TTC549 (cell line): ENCODE measurements at regions not wholly inside any gene's neighbourhood (a gene's known extent, or its start where the extent isn't known, plus 50 kb on each side); places are given as distances from the start of the nearest gene placed in this dataset.

ENCODE experiments used
- FAIRE-seq: peaks from 2 replicates; lab custom pipeline; 2012; peaks lifted over from hg19 to GRCh38; lab: Jason Lieb, UNC

- FAIRE-seq: no peak
These were observed 537.5 kb downstream of the LTN1 start for GRCh38 chr21:28455253-28455600.

- no peak for FAIRE-seq
These were observed 538.0 kb downstream of the LTN1 start for GRCh38 chr21:28454564-28455252.

GRCh38 chr21:28447462-28447861 is 545.2 kb downstream of the LTN1 start:
- FAIRE-seq: no peak

GRCh38 chr21:28445141-28445830 is 547.4 kb downstream of the LTN1 start:
- FAIRE-seq: no peak

GRCh38 chr21:28444557-28444956 is 548.1 kb downstream of the LTN1 start:
- no peak for FAIRE-seq

- no peak for FAIRE-seq
These were observed 548.6 kb downstream of the LTN1 start for GRCh38 chr21:28444111-28444510.

GRCh38 chr21:28442624-28443023 is 550.1 kb downstream of the LTN1 start:
- FAIRE-seq: no peak

- no peak for FAIRE-seq
These were observed 550.6 kb downstream of the LTN1 start for GRCh38 chr21:28442085-28442484.

GRCh38 chr21:28439788-28440187 is 552.9 kb downstream of the LTN1 start:
- FAIRE-seq: no peak

- no peak for FAIRE-seq
These were observed 553.4 kb downstream of the LTN1 start for GRCh38 chr21:28439251-28439650.

GRCh38 chr21:28437061-28437460 is 555.6 kb downstream of the LTN1 start:
- no peak for FAIRE-seq

- no peak for FAIRE-seq
These were observed 556.3 kb downstream of the LTN1 start for GRCh38 chr21:28436286-28436932.

- no peak for FAIRE-seq
These were observed 561.0 kb downstream of the LTN1 start for GRCh38 chr21:28431527-28432200.

- no peak for FAIRE-seq
These were observed 561.7 kb downstream of the LTN1 start for GRCh38 chr21:28431022-28431421.

GRCh38 chr21:28429161-28429560 is 563.5 kb downstream of the LTN1 start:
- FAIRE-seq: no peak

- FAIRE-seq: no peak
These were observed 565.2 kb downstream of the LTN1 start for GRCh38 chr21:28427394-28428022.

- FAIRE-seq: no peak
These were observed 566.1 kb downstream of the LTN1 start for GRCh38 chr21:28426545-28426944.

GRCh38 chr21:28423521-28424190 is 569.0 kb downstream of the LTN1 start:
- FAIRE-seq: no peak

GRCh38 chr21:28421716-28422524 is 570.8 kb downstream of the LTN1 start:
- no peak for FAIRE-seq

- no peak for FAIRE-seq
These were observed 572.9 kb downstream of the LTN1 start for GRCh38 chr21:28419811-28420210.
